Tibial nerve (tissue), 4 donors: ENCODE measurements at regions not wholly inside any gene's neighbourhood (a gene's known extent, or its start where the extent isn't known, plus 50 kb on each side); places are given as distances from the start of the nearest gene placed in this dataset.
"Not testable (repeated sequence)": the region's sequence is repeated elsewhere in the genome, so short reads cannot be mapped to it uniquely, and the experiment has no call there.

Source experiments
- CTCF ChIP-seq, 5 experiments: fragments of 200-600 bp in 3 of 5; fragments of 450-650 bp in 2 of 5; sonication (generic) in 3 of 5; IDR thresholded peaks; one replicate each; pipeline ENCODE4 v1.5.1; 2016 to 2019; ENCODE audit warnings: antibody characterized with exemption in 5 of 5, mild to moderate bottlenecking in 3 of 5, moderate library complexity in 2 of 5
- EP300 ChIP-seq, 2 donors: sonication (generic); formaldehyde crosslinking; IDR thresholded peaks; one replicate each; pipeline ENCODE4 v1.6.1; 2017; ENCODE audit warnings: antibody characterized with exemption in 2 of 2, mild to moderate bottlenecking in 1 of 2

GRCh38 chr3:5054579-5054978 lies 67.5 kb upstream of the ARL8B start:
- not testable (repeated sequence) for TF ChIP-seq EP300, CTCF (IDR thresholded peaks at IDR 0.05)
